ENCODE measurements at regions not wholly inside any gene's neighbourhood (a gene's known extent, or its start where the extent isn't known, plus 50 kb on each side); places are given as distances from the start of the nearest gene placed in this dataset.
"Not testable (repeated sequence)": the region's sequence is repeated elsewhere in the genome, so short reads cannot be mapped to it uniquely, and the experiment has no call there.

DNA sequence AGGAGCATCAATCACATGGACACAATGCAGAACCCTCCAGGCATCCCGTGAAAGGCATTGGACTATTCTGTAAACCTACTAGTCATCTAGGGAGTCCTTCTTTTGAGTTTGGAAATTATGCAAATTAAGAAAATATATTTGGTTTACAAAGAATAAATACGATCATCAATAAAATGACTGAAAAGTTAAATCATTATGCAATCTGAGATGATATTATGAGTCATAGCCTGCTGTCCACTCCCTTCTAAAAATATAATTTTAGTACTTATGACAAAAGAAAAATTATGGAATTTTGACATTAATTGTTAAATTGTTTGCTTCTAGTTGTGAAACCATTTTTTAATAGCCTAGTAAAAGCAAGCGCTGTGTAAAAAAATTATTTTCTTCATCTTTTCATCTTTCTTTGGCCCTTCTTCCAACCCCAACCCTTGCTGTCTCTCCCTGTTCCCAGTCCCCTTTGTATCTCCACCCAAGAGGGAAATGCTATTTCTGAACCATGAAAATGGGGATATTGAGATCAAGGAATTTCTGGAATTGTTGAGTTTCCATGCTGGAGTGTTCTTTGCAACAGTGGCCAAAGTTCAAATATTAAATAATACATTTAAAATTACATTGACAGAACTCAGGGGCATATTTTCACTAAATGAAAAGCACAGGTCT is 599.8 kb downstream of the COL12A1 start:
- Histone ChIP-seq H3K9me3 (ENCODE audit: control insufficient read depth in 3 of 3, low read length in 3 of 3) (no peaks in the 10 kb centered on the region), H3K36me3 (ENCODE audit: control insufficient read depth in 3 of 3, insufficient read depth in 3 of 3, low read length in 3 of 3) (no peaks in the 10 kb centered on the region), H3K4me3 (ENCODE audit: low read length in 3 of 3) (no peak overlapping the region), H3K27ac (ENCODE audit: low read depth, low read length) (peak overlapping the region; percentile 11), H3K27me3 (ENCODE audit: control insufficient read depth in 3 of 3, insufficient read depth in 3 of 3, low read length in 3 of 3) (no peaks in the 10 kb centered on the region), H3K9ac (ENCODE audit: low read depth in 1 of 3, low read length in 3 of 3) (no peak overlapping the region), H3K4me1 (ENCODE audit: control insufficient read depth in 3 of 3, insufficient read depth in 3 of 3, low read length in 3 of 3) (no peaks in the 10 kb centered on the region)

DNA sequence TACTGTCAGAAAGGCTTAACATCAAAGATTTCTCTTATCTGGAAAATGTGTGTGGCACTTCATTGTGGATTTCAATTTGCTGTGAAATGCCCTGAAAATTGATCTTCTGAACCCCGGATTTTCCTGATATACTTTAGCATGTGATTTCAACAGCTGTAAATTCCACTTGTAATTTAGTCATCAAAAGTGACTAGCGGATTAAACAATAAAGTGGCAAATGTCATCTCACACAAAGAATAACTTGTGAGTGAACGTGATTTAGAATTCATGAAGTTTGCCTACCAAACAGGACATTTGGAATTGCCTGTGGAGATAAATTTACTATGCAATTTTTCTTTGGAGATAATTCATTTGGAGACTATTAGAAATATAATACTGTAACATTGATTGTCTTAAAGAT is 601.6 kb downstream of the COL12A1 start:
- Histone ChIP-seq H3K4me3 (ENCODE audit: low read length in 3 of 3) (no peak overlapping the region), H3K9ac (ENCODE audit: low read depth in 1 of 3, low read length in 3 of 3) (no peak overlapping the region), H3K4me1 (ENCODE audit: control insufficient read depth in 3 of 3, insufficient read depth in 3 of 3, low read length in 3 of 3) (no peaks in the 10 kb centered on the region), H3K36me3 (ENCODE audit: control insufficient read depth in 3 of 3, insufficient read depth in 3 of 3, low read length in 3 of 3) (no peaks in the 10 kb centered on the region), H3K9me3 (ENCODE audit: control insufficient read depth in 3 of 3, low read length in 3 of 3) (no peaks in the 10 kb centered on the region), H3K27me3 (ENCODE audit: control insufficient read depth in 3 of 3, insufficient read depth in 3 of 3, low read length in 3 of 3) (no peaks in the 10 kb centered on the region), H3K27ac (ENCODE audit: low read depth, low read length) (no peak overlapping the region)

DNA sequence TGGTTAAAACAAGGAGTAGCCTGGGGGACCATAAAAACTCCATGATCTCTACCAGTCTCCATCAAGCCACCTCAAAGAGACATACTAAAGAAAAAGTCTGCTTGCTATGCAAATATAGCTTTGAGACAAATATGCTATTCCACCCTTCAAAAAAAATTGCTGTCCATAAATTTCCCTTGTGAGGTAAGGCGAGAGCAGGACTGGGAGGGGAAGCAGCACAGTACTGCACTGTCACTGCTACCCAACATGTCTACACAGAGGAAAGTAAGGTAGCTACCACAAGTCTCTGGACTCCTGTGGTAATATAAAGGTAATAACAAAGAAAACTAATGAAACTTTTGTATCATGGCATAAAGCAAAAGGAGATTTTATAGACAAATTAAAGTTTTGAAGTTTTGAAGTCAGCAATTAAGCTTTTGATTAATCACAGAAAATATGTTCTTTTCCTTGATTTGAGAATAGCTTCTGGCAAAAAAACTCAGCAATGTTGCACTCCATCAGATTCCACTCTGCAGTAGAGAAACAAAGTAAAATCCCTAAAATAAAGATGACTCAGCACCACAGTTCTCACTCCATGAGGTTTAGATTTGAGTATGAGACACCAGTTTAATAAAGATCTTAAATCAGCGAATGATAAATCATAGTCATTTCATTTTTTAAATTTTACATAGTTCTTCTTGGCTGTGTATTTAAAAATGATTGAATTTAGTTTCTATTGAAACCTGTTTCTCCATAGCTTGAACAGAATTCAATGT is 602.4 kb downstream of the COL12A1 start:
- H3K4me3 ChIP-seq (ENCODE audit: low read length in 3 of 3), result no peak overlapping the region
- no peaks in the 10 kb centered on the region for H3K27me3 ChIP-seq (ENCODE audit: control insufficient read depth in 3 of 3, insufficient read depth in 3 of 3, low read length in 3 of 3)
- no peaks in the 10 kb centered on the region for H3K9me3 ChIP-seq (ENCODE audit: control insufficient read depth in 3 of 3, low read length in 3 of 3)
- H3K4me1 ChIP-seq (ENCODE audit: control insufficient read depth in 3 of 3, insufficient read depth in 3 of 3, low read length in 3 of 3), result no peaks in the 10 kb centered on the region
- H3K36me3 ChIP-seq (ENCODE audit: control insufficient read depth in 3 of 3, insufficient read depth in 3 of 3, low read length in 3 of 3), result no peaks in the 10 kb centered on the region
- H3K27ac ChIP-seq (ENCODE audit: low read depth, low read length), result no peak overlapping the region
- H3K9ac ChIP-seq (ENCODE audit: low read depth in 1 of 3, low read length in 3 of 3), result no peak overlapping the region

DNA sequence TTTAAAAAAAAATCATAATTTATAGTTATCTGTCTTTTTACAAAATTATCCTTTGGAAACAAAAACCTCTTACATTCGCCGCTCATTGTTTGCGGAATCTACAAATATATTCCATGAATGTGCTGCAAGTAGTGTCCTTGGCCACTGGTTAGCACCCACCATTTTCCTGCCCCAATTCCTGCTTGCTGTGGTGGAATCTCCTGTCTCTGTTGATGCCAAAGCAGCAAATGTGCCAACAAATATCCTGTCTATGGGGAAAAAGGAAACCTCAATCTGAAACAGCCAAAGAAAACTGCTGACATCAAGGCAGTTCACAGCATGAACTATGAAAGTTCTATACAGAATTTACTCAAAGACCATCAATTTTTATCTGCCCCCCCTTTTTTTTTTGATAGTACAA is 603.6 kb downstream of the COL12A1 start:
- Histone ChIP-seq H3K4me3 (ENCODE audit: low read length in 3 of 3) (no peak overlapping the region), H3K9me3 (ENCODE audit: control insufficient read depth in 3 of 3, low read length in 3 of 3) (no peaks in the 10 kb centered on the region), H3K36me3 (ENCODE audit: control insufficient read depth in 3 of 3, insufficient read depth in 3 of 3, low read length in 3 of 3) (no peaks in the 10 kb centered on the region), H3K4me1 (ENCODE audit: control insufficient read depth in 3 of 3, insufficient read depth in 3 of 3, low read length in 3 of 3) (no peaks in the 10 kb centered on the region), H3K27ac (ENCODE audit: low read depth, low read length) (no peak overlapping the region), H3K9ac (ENCODE audit: low read depth in 1 of 3, low read length in 3 of 3) (no peak overlapping the region), H3K27me3 (ENCODE audit: control insufficient read depth in 3 of 3, insufficient read depth in 3 of 3, low read length in 3 of 3) (no peaks in the 10 kb centered on the region)

DNA sequence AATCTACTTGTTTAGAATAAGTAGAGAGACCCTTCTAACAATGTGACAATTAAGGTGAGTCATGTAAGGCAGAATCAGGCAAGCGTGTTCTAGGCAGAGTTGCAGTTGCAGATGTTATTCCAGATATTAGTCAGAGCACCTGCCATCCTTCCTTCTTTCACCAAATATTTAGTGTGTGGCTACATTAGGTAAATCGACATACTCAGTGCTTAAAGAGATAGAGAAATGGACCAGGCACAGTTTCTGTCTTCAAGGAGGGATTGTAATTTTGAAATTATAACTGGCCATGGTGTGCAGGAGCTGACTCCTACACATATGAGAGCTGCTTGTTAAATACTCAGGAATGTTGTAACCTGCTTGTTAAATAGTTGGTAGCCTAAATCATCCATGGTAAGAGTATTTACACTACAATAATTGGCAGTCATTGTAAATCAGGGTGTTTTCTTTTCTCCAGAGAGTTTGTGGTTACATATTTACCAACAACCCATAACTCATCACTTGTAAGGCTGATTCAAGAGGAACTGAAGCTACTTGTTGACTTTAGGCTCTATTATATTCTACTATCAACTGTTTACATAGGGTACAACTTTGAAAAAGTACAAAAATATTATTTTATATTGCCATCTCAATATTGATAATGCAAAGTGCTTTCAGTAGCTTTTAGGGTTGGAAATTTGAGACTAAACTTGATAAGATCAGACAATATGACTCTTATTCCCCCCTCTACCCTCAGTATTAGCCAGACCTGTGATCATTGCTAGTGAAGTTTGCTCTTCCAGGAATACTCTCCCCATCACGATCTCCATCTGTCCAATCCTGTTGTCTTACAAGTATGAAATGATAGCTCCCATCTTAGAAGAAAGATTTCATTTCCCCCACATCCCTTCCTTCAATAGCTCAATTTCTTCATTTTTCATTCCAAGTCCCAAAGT is 607.1 kb downstream of the COL12A1 start:
- H3K27ac ChIP-seq (ENCODE audit: low read depth, low read length), result no peak overlapping the region
- no peaks in the 10 kb centered on the region for H3K36me3 ChIP-seq (ENCODE audit: control insufficient read depth in 3 of 3, insufficient read depth in 3 of 3, low read length in 3 of 3)
- H3K27me3 ChIP-seq (ENCODE audit: control insufficient read depth in 3 of 3, insufficient read depth in 3 of 3, low read length in 3 of 3), result no peaks in the 10 kb centered on the region
- no peaks in the 10 kb centered on the region for H3K9me3 ChIP-seq (ENCODE audit: control insufficient read depth in 3 of 3, low read length in 3 of 3)
- H3K4me1 ChIP-seq (ENCODE audit: control insufficient read depth in 3 of 3, insufficient read depth in 3 of 3, low read length in 3 of 3), result no peaks in the 10 kb centered on the region
- H3K4me3 ChIP-seq (ENCODE audit: low read length in 3 of 3), result no peak overlapping the region
- H3K9ac ChIP-seq (ENCODE audit: low read depth in 1 of 3, low read length in 3 of 3), result no peak overlapping the region

DNA sequence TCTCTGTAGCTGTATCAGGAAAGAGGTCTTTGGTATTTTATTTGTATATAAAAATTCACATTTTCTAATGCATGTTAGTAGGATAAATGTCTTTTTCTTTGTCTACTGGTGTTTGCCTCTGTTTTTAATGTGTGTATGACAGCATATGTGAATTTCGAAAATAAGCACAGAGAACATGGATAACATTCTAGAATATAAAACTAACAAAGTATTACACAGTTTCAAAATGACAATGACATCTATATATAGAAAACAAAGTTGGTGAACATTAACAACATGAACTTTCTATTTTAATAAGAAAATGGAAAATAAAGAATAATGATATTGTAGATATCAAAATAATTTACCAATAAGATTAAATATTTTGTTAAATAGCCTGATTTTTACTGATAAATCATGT is 608.0 kb downstream of the COL12A1 start:
- Histone ChIP-seq H3K4me1 (ENCODE audit: control insufficient read depth in 3 of 3, insufficient read depth in 3 of 3, low read length in 3 of 3) (no peaks in the 10 kb centered on the region), H3K27ac (ENCODE audit: low read depth, low read length) (no peak overlapping the region), H3K36me3 (ENCODE audit: control insufficient read depth in 3 of 3, insufficient read depth in 3 of 3, low read length in 3 of 3) (no peaks in the 10 kb centered on the region), H3K9ac (ENCODE audit: low read depth in 1 of 3, low read length in 3 of 3) (no peak overlapping the region), H3K9me3 (ENCODE audit: control insufficient read depth in 3 of 3, low read length in 3 of 3) (no peaks in the 10 kb centered on the region), H3K4me3 (ENCODE audit: low read length in 3 of 3) (no peak overlapping the region), H3K27me3 (ENCODE audit: control insufficient read depth in 3 of 3, insufficient read depth in 3 of 3, low read length in 3 of 3) (no peaks in the 10 kb centered on the region)

DNA sequence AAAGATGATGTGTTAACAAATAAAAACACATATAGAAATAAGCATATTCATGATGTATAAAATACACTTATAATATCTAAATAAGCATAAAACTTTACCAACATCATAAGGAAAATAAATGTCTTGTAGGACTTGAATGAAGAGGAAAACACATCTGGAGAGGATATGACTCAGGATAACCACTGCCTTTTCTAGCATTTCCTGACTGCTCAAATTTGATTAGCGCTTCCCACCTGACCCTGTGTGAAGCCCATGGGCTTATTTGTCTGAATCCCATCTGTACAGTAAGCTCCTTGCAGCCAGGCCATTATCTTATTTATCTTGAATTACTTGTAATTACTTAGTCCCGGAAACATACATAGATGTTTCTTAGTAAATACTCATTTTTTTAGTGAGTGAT is 608.6 kb downstream of the COL12A1 start:
- no peaks in the 10 kb centered on the region for H3K9me3 ChIP-seq (ENCODE audit: control insufficient read depth in 3 of 3, low read length in 3 of 3)
- no peak overlapping the region for H3K4me3 ChIP-seq (ENCODE audit: low read length in 3 of 3)
- no peaks in the 10 kb centered on the region for H3K36me3 ChIP-seq (ENCODE audit: control insufficient read depth in 3 of 3, insufficient read depth in 3 of 3, low read length in 3 of 3)
- H3K9ac ChIP-seq (ENCODE audit: low read depth in 1 of 3, low read length in 3 of 3), result no peak overlapping the region
- no peak overlapping the region for H3K27ac ChIP-seq (ENCODE audit: low read depth, low read length)
- no peaks in the 10 kb centered on the region for H3K27me3 ChIP-seq (ENCODE audit: control insufficient read depth in 3 of 3, insufficient read depth in 3 of 3, low read length in 3 of 3)
- no peaks in the 10 kb centered on the region for H3K4me1 ChIP-seq (ENCODE audit: control insufficient read depth in 3 of 3, insufficient read depth in 3 of 3, low read length in 3 of 3)

DNA sequence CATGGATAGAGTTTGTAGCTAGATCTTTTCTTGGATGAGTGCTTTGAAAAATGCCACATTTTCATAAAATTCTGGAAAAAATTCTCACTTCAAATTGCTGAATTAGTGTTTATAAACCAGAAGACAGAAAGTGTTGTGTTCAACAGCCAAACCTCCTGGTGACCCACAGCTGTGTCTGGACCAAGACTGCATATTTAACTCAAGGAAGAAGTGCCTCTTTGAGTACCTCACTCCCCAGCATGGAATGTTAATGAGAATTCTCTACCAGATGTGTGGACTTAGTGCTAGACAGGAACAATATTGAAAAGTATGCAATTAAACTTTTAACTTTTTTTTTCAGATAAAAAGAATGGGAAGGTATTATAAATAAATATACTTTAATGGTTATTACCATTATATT is 609.3 kb downstream of the COL12A1 start:
- H3K9me3 ChIP-seq (ENCODE audit: control insufficient read depth in 3 of 3, low read length in 3 of 3), result no peaks in the 10 kb centered on the region
- no peak overlapping the region for H3K9ac ChIP-seq (ENCODE audit: low read depth in 1 of 3, low read length in 3 of 3)
- H3K36me3 ChIP-seq (ENCODE audit: control insufficient read depth in 3 of 3, insufficient read depth in 3 of 3, low read length in 3 of 3), result no peaks in the 10 kb centered on the region
- H3K4me1 ChIP-seq (ENCODE audit: control insufficient read depth in 3 of 3, insufficient read depth in 3 of 3, low read length in 3 of 3), result no peaks in the 10 kb centered on the region
- H3K27ac ChIP-seq (ENCODE audit: low read depth, low read length), result no peak overlapping the region
- H3K27me3 ChIP-seq (ENCODE audit: control insufficient read depth in 3 of 3, insufficient read depth in 3 of 3, low read length in 3 of 3), result no peaks in the 10 kb centered on the region
- H3K4me3 ChIP-seq (ENCODE audit: low read length in 3 of 3), result no peak overlapping the region

DNA sequence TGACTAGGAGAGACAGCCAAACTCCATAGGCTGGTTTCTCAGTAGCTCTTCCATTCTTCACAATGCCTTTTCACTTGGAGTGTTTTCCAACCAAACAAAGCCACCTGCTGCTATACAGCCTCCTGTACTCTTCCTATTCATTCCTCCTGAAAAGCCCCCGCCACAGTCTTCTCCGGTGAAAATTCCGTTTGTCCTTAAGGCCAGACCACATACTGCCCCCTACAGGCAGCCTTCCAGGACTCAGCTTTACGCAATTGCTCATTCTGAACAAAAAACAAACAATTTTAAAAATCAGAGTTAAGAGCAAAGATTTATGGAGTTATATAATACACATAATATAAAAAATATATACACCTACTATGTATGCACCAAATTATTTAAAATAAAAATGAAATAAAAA is 611.5 kb downstream of the COL12A1 start:
- H3K36me3 ChIP-seq (ENCODE audit: control insufficient read depth in 3 of 3, insufficient read depth in 3 of 3, low read length in 3 of 3); H3K4me1 ChIP-seq (ENCODE audit: control insufficient read depth in 3 of 3, insufficient read depth in 3 of 3, low read length in 3 of 3); H3K27ac ChIP-seq (ENCODE audit: low read depth, low read length); H3K4me3 ChIP-seq (ENCODE audit: low read length in 3 of 3); H3K9me3 ChIP-seq (ENCODE audit: control insufficient read depth in 3 of 3, low read length in 3 of 3); H3K27me3 ChIP-seq (ENCODE audit: control insufficient read depth in 3 of 3, insufficient read depth in 3 of 3, low read length in 3 of 3); H3K9ac ChIP-seq (ENCODE audit: low read depth in 1 of 3, low read length in 3 of 3): not testable (repeated sequence)

Data from skeletal muscle tissue (tissue), 3 donors.